Fibroblast of pulmonary artery (primary cell): ENCODE measurements at regions not wholly inside any gene's neighbourhood (a gene's known extent, or its start where the extent isn't known, plus 50 kb on each side); places are given as distances from the start of the nearest gene placed in this dataset.

ENCODE experiments used
- DNase-seq: peaks from one replicate; pipeline ENCODE4 v3.0.0-alpha.2; 2010; ENCODE audit warnings: low read depth
- H3K4me3 ChIP-seq: replicated peaks from 2 replicates; pipeline ENCODE4 v1.5.1; 2011; ENCODE audit warnings: low read depth, mild to moderate bottlenecking, control low read depth, low read length, moderate library complexity
- TF ChIP-seq, protein P1 (sequence below): IDR thresholded peaks from 2 replicates; pipeline ENCODE4 v1.5.1; 2011; ENCODE audit warnings: mild to moderate bottlenecking, control low read depth, low read length, inconsistent platforms; ENCODE audit errors: missing control alignments

- no peak for DNase-seq
- TF ChIP-seq, protein P1, sequence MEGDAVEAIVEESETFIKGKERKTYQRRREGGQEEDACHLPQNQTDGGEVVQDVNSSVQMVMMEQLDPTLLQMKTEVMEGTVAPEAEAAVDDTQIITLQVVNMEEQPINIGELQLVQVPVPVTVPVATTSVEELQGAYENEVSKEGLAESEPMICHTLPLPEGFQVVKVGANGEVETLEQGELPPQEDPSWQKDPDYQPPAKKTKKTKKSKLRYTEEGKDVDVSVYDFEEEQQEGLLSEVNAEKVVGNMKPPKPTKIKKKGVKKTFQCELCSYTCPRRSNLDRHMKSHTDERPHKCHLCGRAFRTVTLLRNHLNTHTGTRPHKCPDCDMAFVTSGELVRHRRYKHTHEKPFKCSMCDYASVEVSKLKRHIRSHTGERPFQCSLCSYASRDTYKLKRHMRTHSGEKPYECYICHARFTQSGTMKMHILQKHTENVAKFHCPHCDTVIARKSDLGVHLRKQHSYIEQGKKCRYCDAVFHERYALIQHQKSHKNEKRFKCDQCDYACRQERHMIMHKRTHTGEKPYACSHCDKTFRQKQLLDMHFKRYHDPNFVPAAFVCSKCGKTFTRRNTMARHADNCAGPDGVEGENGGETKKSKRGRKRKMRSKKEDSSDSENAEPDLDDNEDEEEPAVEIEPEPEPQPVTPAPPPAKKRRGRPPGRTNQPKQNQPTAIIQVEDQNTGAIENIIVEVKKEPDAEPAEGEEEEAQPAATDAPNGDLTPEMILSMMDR, result no peak
- H3K4me3 ChIP-seq, result no peak overlapping the region
Measured at GRCh38 chr2:175817221-175817620, 184.8 kb downstream of the LNPK start.

DNA sequence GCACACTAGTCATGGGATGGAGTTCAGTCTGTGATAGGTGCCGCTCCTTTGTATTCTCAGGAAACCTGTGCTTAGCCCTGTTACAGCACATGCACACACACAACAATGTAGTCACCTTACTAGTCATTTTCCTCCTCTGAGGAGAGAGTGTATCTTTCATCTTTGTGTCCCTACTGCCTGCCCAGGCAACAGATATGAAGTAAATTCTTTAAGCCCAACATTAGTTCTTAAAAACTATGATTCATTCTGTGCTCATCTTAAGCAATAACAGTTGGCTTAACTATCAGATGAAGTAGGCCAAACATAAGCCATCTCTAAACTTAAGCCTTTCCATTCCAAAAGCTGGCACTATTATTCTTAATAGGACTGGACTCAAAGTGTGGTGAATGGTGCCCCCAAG lies 186.5 kb downstream of the LNPK start:
- no peak overlapping the region for H3K4me3 ChIP-seq
- TF ChIP-seq, protein P1, result no peak
- no peak for DNase-seq

DNA sequence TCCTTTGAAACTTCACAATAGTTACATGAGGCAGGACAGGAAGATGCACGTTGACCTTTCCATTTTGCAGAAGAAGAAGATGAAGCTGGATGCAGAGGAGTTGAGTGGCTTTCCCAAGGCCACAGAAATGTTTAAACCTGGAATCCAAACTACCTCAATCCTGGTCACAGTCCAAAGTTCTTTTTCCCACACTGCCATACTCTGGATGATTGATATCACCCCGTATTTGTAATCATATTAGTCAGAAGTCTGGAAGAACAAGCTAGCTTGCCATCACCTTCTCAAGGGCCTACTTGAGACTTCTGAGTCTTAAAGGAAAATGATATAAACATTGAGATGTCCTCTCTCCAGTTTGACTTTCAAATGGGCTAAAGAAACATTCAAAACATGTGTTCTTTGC lies 190.1 kb downstream of the LNPK start:
- no peak for DNase-seq

GRCh38 chr2:175808858-175809257 lies 193.2 kb downstream of the LNPK start:
- no peak overlapping the region for H3K4me3 ChIP-seq
- no peak for DNase-seq
- TF ChIP-seq, protein P1, result no peak

More for the DNA sequence above, 190.1 kb downstream of the LNPK start:
- TF ChIP-seq, protein P1, result no peak
- no peak overlapping the region for H3K4me3 ChIP-seq

- no peak for DNase-seq
- H3K4me3 ChIP-seq, result no peak overlapping the region
- TF ChIP-seq, protein P1, result no peak
Measured at GRCh38 chr2:175808078-175808477, 194.0 kb downstream of the LNPK start.

GRCh38 chr2:175807031-175807873 lies 194.8 kb downstream of the LNPK start:
- TF ChIP-seq, protein P1, result no peak
- no peak for DNase-seq
- H3K4me3 ChIP-seq, result no peak overlapping the region

DNA sequence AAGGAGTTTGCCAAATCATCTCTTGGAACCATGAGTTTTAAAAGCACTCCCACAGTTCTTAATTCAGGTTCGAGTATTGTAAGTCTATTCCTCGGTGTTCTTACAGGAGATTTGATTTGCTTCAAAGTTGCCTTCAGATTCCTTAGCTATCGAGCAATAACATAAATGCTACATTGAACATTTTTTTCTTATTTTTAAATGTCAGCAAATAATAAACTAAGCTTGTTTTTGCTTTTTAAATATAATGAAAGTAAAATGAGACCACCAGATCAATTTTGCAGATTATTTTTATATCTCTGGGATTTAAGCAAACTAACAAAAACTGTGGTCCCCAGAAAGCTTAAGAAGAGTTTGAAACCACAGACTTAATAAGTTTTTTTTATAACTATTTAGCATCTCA lies 195.5 kb downstream of the LNPK start:
- TF ChIP-seq, protein P1, result no peak
- H3K4me3 ChIP-seq, result no peak overlapping the region
- DNase-seq, result no peak
